ENCODE measurements at regions not wholly inside any gene's neighbourhood (a gene's known extent, or its start where the extent isn't known, plus 50 kb on each side); places are given as distances from the start of the nearest gene placed in this dataset.

DNA sequence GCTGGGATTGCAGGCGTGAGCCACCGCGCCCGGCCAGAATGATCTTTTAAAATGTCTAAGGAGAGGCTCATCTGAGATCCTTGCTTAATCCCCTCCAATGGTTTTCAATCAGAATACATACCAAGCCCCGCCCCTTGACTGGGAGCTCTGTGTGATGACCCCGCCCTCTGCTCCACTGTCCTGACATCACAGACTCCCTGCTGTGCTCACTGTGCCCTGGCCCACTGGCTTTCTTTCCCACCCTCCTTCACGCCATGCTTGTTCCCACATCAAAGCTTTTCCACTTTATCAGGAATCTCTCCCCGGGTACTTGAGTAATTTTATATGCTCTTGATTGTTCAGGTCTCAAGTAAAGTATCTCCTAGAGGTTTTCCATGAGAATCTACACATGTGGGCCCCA lies 762.3 kb upstream of the ID2 start:
- TF ChIP-seq, protein P1, sequence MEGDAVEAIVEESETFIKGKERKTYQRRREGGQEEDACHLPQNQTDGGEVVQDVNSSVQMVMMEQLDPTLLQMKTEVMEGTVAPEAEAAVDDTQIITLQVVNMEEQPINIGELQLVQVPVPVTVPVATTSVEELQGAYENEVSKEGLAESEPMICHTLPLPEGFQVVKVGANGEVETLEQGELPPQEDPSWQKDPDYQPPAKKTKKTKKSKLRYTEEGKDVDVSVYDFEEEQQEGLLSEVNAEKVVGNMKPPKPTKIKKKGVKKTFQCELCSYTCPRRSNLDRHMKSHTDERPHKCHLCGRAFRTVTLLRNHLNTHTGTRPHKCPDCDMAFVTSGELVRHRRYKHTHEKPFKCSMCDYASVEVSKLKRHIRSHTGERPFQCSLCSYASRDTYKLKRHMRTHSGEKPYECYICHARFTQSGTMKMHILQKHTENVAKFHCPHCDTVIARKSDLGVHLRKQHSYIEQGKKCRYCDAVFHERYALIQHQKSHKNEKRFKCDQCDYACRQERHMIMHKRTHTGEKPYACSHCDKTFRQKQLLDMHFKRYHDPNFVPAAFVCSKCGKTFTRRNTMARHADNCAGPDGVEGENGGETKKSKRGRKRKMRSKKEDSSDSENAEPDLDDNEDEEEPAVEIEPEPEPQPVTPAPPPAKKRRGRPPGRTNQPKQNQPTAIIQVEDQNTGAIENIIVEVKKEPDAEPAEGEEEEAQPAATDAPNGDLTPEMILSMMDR (IDR thresholded peaks at IDR 0.05 in 2 of 3, conservative IDR thresholded peaks at IDR 0.05 in 1 of 3; ENCODE audit: insufficient read depth in 2 of 3, low read depth in 1 of 3, low read length in 3 of 3): no peak
- TF ChIP-seq, protein P2, sequence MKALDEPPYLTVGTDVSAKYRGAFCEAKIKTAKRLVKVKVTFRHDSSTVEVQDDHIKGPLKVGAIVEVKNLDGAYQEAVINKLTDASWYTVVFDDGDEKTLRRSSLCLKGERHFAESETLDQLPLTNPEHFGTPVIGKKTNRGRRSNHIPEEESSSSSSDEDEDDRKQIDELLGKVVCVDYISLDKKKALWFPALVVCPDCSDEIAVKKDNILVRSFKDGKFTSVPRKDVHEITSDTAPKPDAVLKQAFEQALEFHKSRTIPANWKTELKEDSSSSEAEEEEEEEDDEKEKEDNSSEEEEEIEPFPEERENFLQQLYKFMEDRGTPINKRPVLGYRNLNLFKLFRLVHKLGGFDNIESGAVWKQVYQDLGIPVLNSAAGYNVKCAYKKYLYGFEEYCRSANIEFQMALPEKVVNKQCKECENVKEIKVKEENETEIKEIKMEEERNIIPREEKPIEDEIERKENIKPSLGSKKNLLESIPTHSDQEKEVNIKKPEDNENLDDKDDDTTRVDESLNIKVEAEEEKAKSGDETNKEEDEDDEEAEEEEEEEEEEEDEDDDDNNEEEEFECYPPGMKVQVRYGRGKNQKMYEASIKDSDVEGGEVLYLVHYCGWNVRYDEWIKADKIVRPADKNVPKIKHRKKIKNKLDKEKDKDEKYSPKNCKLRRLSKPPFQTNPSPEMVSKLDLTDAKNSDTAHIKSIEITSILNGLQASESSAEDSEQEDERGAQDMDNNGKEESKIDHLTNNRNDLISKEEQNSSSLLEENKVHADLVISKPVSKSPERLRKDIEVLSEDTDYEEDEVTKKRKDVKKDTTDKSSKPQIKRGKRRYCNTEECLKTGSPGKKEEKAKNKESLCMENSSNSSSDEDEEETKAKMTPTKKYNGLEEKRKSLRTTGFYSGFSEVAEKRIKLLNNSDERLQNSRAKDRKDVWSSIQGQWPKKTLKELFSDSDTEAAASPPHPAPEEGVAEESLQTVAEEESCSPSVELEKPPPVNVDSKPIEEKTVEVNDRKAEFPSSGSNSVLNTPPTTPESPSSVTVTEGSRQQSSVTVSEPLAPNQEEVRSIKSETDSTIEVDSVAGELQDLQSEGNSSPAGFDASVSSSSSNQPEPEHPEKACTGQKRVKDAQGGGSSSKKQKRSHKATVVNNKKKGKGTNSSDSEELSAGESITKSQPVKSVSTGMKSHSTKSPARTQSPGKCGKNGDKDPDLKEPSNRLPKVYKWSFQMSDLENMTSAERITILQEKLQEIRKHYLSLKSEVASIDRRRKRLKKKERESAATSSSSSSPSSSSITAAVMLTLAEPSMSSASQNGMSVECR (CRISPR knock-in tag; IDR thresholded peaks at IDR 0.05): no peak
- TF ChIP-seq PHF20 (IDR thresholded peaks at IDR 0.05; ENCODE audit: partially characterized antibody) (no peak), GTF2F1 (IDR thresholded peaks at IDR 0.05; ENCODE audit: low read depth, low read length) (no peak), MXI1 (IDR thresholded peaks at IDR 0.05; ENCODE audit: low read depth, low read length) (no peak), FOSL1 (tag; conservative IDR thresholded peaks at IDR 0.05) (no peak)
- TF ChIP-seq, protein P3, sequence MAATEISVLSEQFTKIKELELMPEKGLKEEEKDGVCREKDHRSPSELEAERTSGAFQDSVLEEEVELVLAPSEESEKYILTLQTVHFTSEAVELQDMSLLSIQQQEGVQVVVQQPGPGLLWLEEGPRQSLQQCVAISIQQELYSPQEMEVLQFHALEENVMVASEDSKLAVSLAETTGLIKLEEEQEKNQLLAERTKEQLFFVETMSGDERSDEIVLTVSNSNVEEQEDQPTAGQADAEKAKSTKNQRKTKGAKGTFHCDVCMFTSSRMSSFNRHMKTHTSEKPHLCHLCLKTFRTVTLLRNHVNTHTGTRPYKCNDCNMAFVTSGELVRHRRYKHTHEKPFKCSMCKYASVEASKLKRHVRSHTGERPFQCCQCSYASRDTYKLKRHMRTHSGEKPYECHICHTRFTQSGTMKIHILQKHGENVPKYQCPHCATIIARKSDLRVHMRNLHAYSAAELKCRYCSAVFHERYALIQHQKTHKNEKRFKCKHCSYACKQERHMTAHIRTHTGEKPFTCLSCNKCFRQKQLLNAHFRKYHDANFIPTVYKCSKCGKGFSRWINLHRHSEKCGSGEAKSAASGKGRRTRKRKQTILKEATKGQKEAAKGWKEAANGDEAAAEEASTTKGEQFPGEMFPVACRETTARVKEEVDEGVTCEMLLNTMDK (IDR thresholded peaks at IDR 0.05; ENCODE audit: borderline replicate concordance, insufficient read depth, low read depth, low read length, poor library complexity, severe bottlenecking): no peak

Measured in K562 (cell line).